ENCODE measurements at regions not wholly inside any gene's neighbourhood (a gene's known extent, or its start where the extent isn't known, plus 50 kb on each side); places are given as distances from the start of the nearest gene placed in this dataset.
"Not testable (repeated sequence)": the region's sequence is repeated elsewhere in the genome, so short reads cannot be mapped to it uniquely, and the experiment has no call there.

GRCh38 chr11:88061111-88061510, 114.1 kb downstream of the RAB38 start:
- no peaks in the 10 kb centered on the region for H3K9me3 ChIP-seq
- ATAC-seq (no peak), DNase-seq (no peak)
- no peak overlapping the region for H3K4me3 ChIP-seq
- no peak for TF ChIP-seq CTCF (IDR thresholded peaks at IDR 0.05)
- intact Hi-C loops (cut with DNase I, micrococcal nuclease) = no loop called here
- H3K36me3 ChIP-seq (ENCODE audit: low read depth) = no peaks in the 10 kb centered on the region
- no peaks in the 10 kb centered on the region for H3K4me1 ChIP-seq (ENCODE audit: low read depth)

GRCh38 chr11:88059326-88059725, 115.9 kb downstream of the RAB38 start:
- no peak for TF ChIP-seq CTCF (IDR thresholded peaks at IDR 0.05)
- Histone ChIP-seq H3K4me1 (ENCODE audit: low read depth) (no peaks in the 10 kb centered on the region), H3K36me3 (ENCODE audit: low read depth) (no peaks in the 10 kb centered on the region), H3K9me3 (no peaks in the 10 kb centered on the region), H3K4me3 (no peak overlapping the region)
- no peak for DNase-seq
- intact Hi-C loops (cut with DNase I, micrococcal nuclease) = no loop called here
- no peak for ATAC-seq

- ATAC-seq = no peak
- DNase-seq = no peak
- intact Hi-C loops (cut with DNase I, micrococcal nuclease) = no loop called here
- no peaks in the 10 kb centered on the region for H3K36me3 ChIP-seq (ENCODE audit: low read depth)
- TF ChIP-seq CTCF (IDR thresholded peaks at IDR 0.05) = no peak
- no peaks in the 10 kb centered on the region for H3K4me1 ChIP-seq (ENCODE audit: low read depth)
- no peaks in the 10 kb centered on the region for H3K9me3 ChIP-seq
- no peak overlapping the region for H3K4me3 ChIP-seq
These were observed 123.8 kb downstream of the RAB38 start for GRCh38 chr11:88051396-88051795.

GRCh38 chr11:88050247-88050646, 125.0 kb downstream of the RAB38 start:
- DNase-seq (no peak), ATAC-seq (no peak)
- H3K4me3 ChIP-seq = no peak overlapping the region
- H3K9me3 ChIP-seq = no peaks in the 10 kb centered on the region
- H3K4me1 ChIP-seq (ENCODE audit: low read depth) = no peaks in the 10 kb centered on the region
- intact Hi-C loops (cut with DNase I, micrococcal nuclease) = no loop called here
- no peak for TF ChIP-seq CTCF (IDR thresholded peaks at IDR 0.05)
- H3K36me3 ChIP-seq (ENCODE audit: low read depth) = no peaks in the 10 kb centered on the region

- H3K9me3 ChIP-seq; H3K4me3 ChIP-seq; DNase-seq; intact Hi-C loops (cut with DNase I, micrococcal nuclease); H3K4me1 ChIP-seq (ENCODE audit: low read depth); ATAC-seq; H3K36me3 ChIP-seq (ENCODE audit: low read depth): not testable (repeated sequence)
These were observed 130.0 kb downstream of the RAB38 start for GRCh38 chr11:88045288-88045687.

GRCh38 chr11:88044658-88045057, 130.6 kb downstream of the RAB38 start:
- DNase-seq; H3K36me3 ChIP-seq (ENCODE audit: low read depth); H3K9me3 ChIP-seq; intact Hi-C loops (cut with DNase I, micrococcal nuclease); H3K4me3 ChIP-seq; H3K4me1 ChIP-seq (ENCODE audit: low read depth); ATAC-seq: not testable (repeated sequence)

- no peaks in the 10 kb centered on the region for H3K9me3 ChIP-seq
- TF ChIP-seq CTCF (IDR thresholded peaks at IDR 0.05) = no peak
- H3K36me3 ChIP-seq (ENCODE audit: low read depth) = no peaks in the 10 kb centered on the region
- DNase-seq = no peak
- intact Hi-C loops (cut with DNase I, micrococcal nuclease) = no loop called here
- no peak overlapping the region for H3K4me3 ChIP-seq
- H3K4me1 ChIP-seq (ENCODE audit: low read depth) = no peaks in the 10 kb centered on the region
- no peak for ATAC-seq
These were observed 132.1 kb downstream of the RAB38 start for GRCh38 chr11:88043149-88043548.
